A673 (cell line): ENCODE measurements at regions not wholly inside any gene's neighbourhood (a gene's known extent, or its start where the extent isn't known, plus 50 kb on each side); places are given as distances from the start of the nearest gene placed in this dataset.

Experiments used
- EZH2 ChIP-seq: fragments of 200-600 bp; sonication (generic); IDR thresholded peaks from 2 replicates; pipeline ENCODE4 v1.6.1; 2017; ENCODE audit warnings: borderline replicate concordance, low read depth, mild to moderate bottlenecking, mixed read lengths, antibody characterized with exemption, low read length; ENCODE audit not compliant: poor library complexity, severe bottlenecking
- TF ChIP-seq, protein P1 (sequence below): fragments of 300-800, 200-600 bp; sonication (generic); conservative IDR thresholded peaks from 2 replicates; pipeline ENCODE4 v1.5.1; 2017; ENCODE audit warnings: low read depth, mild to moderate bottlenecking, antibody characterized with exemption, low read length, moderate library complexity, mixed read lengths

DNA sequence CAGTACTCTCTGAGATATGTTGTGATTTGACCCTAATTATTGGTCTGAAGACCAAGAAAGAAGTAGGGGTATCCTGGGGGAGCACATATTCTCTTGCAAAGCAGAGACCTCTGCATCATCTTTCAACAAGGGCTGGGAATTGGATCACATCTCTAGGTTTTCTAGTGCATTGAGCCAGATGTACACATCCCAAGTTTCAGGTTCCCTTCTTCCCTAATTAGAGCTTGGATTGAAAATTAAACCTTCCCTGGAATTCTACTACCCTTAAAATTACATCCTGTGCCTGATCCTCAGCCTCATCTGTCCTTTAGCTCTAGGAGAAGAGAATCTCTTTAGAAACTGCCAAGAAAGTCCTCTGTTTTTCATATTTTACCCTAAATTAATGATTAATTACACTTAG lies 839.6 kb downstream of the SLC6A15 start:
- TF ChIP-seq, protein P1, sequence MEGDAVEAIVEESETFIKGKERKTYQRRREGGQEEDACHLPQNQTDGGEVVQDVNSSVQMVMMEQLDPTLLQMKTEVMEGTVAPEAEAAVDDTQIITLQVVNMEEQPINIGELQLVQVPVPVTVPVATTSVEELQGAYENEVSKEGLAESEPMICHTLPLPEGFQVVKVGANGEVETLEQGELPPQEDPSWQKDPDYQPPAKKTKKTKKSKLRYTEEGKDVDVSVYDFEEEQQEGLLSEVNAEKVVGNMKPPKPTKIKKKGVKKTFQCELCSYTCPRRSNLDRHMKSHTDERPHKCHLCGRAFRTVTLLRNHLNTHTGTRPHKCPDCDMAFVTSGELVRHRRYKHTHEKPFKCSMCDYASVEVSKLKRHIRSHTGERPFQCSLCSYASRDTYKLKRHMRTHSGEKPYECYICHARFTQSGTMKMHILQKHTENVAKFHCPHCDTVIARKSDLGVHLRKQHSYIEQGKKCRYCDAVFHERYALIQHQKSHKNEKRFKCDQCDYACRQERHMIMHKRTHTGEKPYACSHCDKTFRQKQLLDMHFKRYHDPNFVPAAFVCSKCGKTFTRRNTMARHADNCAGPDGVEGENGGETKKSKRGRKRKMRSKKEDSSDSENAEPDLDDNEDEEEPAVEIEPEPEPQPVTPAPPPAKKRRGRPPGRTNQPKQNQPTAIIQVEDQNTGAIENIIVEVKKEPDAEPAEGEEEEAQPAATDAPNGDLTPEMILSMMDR = no peak
- no peak for TF ChIP-seq EZH2
